Panc1 (cell line): ENCODE measurements at regions not wholly inside any gene's neighbourhood (a gene's known extent, or its start where the extent isn't known, plus 50 kb on each side); places are given as distances from the start of the nearest gene placed in this dataset.

ENCODE experiments used
- POLR2AphosphoS5 ChIP-seq: IDR thresholded peaks from 2 replicates; pipeline ENCODE4 v1.6.1; 2012; ENCODE audit warnings: mild to moderate bottlenecking, low read depth, low read length, moderate library complexity
- TCF7L2 ChIP-seq: IDR thresholded peaks from 2 replicates; pipeline ENCODE4 v1.6.1; 2011; ENCODE audit warnings: mild to moderate bottlenecking, low read depth, low read length, inconsistent platforms
- TF ChIP-seq, protein P1 (sequence below), 2 experiments: IDR thresholded peaks; 2 replicates each; pipeline ENCODE4 v1.6.1; 2011 to 2012; ENCODE audit warnings: low read depth in 2 of 2, control low read depth in 1 of 2, low read length in 1 of 2, mild to moderate bottlenecking in 1 of 2, moderate library complexity in 1 of 2; ENCODE audit not compliant: insufficient read depth in 1 of 2
- TF ChIP-seq, protein P2 (sequence below): fragments of 450-650 bp; IDR thresholded peaks from 2 replicates; pipeline ENCODE4 v1.5.1; 2017; ENCODE audit warnings: mild to moderate bottlenecking

DNA sequence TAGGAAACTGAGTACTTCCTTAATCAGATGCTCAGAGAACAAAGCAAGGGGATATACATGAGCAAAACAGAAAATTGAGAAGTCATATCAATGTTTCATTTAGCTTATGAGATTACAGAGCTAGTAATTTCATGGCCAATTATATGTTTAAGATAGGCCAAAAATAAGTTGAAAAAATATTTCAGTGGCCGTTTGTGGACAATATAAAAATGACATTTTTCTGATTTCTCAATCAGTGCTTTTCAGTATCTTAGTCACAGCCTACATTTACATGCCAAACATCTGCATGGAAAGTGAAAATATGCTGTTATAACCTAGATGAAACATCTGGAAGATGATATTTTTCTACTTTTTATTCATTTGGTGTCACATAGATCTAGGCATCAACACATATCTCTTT is 192.5 kb downstream of the HLX start:
- TF ChIP-seq, protein P1, sequence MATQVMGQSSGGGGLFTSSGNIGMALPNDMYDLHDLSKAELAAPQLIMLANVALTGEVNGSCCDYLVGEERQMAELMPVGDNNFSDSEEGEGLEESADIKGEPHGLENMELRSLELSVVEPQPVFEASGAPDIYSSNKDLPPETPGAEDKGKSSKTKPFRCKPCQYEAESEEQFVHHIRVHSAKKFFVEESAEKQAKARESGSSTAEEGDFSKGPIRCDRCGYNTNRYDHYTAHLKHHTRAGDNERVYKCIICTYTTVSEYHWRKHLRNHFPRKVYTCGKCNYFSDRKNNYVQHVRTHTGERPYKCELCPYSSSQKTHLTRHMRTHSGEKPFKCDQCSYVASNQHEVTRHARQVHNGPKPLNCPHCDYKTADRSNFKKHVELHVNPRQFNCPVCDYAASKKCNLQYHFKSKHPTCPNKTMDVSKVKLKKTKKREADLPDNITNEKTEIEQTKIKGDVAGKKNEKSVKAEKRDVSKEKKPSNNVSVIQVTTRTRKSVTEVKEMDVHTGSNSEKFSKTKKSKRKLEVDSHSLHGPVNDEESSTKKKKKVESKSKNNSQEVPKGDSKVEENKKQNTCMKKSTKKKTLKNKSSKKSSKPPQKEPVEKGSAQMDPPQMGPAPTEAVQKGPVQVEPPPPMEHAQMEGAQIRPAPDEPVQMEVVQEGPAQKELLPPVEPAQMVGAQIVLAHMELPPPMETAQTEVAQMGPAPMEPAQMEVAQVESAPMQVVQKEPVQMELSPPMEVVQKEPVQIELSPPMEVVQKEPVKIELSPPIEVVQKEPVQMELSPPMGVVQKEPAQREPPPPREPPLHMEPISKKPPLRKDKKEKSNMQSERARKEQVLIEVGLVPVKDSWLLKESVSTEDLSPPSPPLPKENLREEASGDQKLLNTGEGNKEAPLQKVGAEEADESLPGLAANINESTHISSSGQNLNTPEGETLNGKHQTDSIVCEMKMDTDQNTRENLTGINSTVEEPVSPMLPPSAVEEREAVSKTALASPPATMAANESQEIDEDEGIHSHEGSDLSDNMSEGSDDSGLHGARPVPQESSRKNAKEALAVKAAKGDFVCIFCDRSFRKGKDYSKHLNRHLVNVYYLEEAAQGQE (IDR thresholded peaks at IDR 0.05; ENCODE audit: insufficient read depth in 1 of 2, low read depth in 2 of 2, low read length in 1 of 2), result no peak
- TF ChIP-seq, protein P2, sequence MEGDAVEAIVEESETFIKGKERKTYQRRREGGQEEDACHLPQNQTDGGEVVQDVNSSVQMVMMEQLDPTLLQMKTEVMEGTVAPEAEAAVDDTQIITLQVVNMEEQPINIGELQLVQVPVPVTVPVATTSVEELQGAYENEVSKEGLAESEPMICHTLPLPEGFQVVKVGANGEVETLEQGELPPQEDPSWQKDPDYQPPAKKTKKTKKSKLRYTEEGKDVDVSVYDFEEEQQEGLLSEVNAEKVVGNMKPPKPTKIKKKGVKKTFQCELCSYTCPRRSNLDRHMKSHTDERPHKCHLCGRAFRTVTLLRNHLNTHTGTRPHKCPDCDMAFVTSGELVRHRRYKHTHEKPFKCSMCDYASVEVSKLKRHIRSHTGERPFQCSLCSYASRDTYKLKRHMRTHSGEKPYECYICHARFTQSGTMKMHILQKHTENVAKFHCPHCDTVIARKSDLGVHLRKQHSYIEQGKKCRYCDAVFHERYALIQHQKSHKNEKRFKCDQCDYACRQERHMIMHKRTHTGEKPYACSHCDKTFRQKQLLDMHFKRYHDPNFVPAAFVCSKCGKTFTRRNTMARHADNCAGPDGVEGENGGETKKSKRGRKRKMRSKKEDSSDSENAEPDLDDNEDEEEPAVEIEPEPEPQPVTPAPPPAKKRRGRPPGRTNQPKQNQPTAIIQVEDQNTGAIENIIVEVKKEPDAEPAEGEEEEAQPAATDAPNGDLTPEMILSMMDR, result no peak
- TF ChIP-seq TCF7L2 (no peak), POLR2AphosphoS5 (no peak)
